K562 (cell line): ENCODE measurements at regions not wholly inside any gene's neighbourhood (a gene's known extent, or its start where the extent isn't known, plus 50 kb on each side); places are given as distances from the start of the nearest gene placed in this dataset.

Source experiments
- ATAC-seq: fragments of 200-7000 bp; cut with Tn5 transposase; 3 replicates; pipeline ENCODE4 v1.9.1; 2020; ENCODE audit warnings: moderate library complexity
- BruUV-seq: library from RNA; stranded (reverse); fragments of 400-500 nt; replicated peaks from 2 replicates; lab custom pipeline; 2021; lab: Mats Ljungman, UMichigan
- CTCF ChIA-PET: fragments of 300-600 bp; formaldehyde crosslinking; extraction: SDS; loops from one replicate; lab custom pipeline; 2021; ENCODE audit warnings: low intra/inter-chr PET ratio; lab: Yijun Ruan, JAX
- POLR2A ChIA-PET: fragments of 300-600, 350-650 bp; sonication (Branson Sonifier 250); formaldehyde crosslinking; extraction: SDS; loops from one replicate; lab custom pipeline; 2021; ENCODE audit warnings: antibody characterized with exemption, inconsistent platforms; lab: Yijun Ruan, JAX
- DNase-seq, 4 experiments: peaks; one replicate each; pipeline versions ENCODE4 v3.0.0 to v3.0.0-alpha.2; 2011 to 2018; ENCODE audit warnings: low spot score in 3 of 4, mixed read lengths in 3 of 4; ENCODE audit errors: extremely low read depth in 1 of 4
- FAIRE-seq: peaks from 2 replicates; lab custom pipeline; 2011; peaks lifted over from hg19 to GRCh38; lab: Jason Lieb, UNC
- H2AFZ ChIP-seq: 2 replicates; pipeline ENCODE4 v1.6.0; 2011; ENCODE audit warnings: low read depth, low read length, control low read depth, inconsistent platforms
- H3K27ac ChIP-seq: fragments of 200-600 bp; 3 replicates; pipeline ENCODE4 v1.8.0; 2011; ENCODE audit warnings: low read depth, mild to moderate bottlenecking, control low read depth, inconsistent platforms, low read length, moderate library complexity, mixed read lengths; ENCODE audit errors: extremely low read depth
- H3K27me3 ChIP-seq, 2 experiments: fragments of 300-600 bp in 1 of 2; 2 replicates in 1 of 2; 3 replicates in 1 of 2; pipeline versions ENCODE4 v1.6.0 to v1.8.0; 2011; ENCODE audit warnings: inconsistent platforms in 2 of 2, low read length in 2 of 2, mild to moderate bottlenecking in 1 of 2, mixed read lengths in 1 of 2, moderate library complexity in 1 of 2; ENCODE audit not compliant: control insufficient read depth in 2 of 2, insufficient read depth in 2 of 2
- H3K36me3 ChIP-seq: fragments of 300-600 bp; 3 replicates; pipeline ENCODE4 v1.8.0; 2011; ENCODE audit warnings: mild to moderate bottlenecking, low read length, inconsistent platforms; ENCODE audit not compliant: control insufficient read depth, insufficient read depth
- H3K4me1 ChIP-seq, 2 experiments: fragments of 200-600 bp in 1 of 2; replicated peaks in 1 of 2; 2 replicates in 1 of 2; 3 replicates in 1 of 2; pipeline versions ENCODE4 v1.5.1 to v1.8.0; 2011; ENCODE audit warnings: inconsistent platforms in 2 of 2, low read length in 2 of 2, mild to moderate bottlenecking in 1 of 2, mixed read lengths in 1 of 2, moderate library complexity in 1 of 2; ENCODE audit not compliant: control insufficient read depth in 2 of 2, insufficient read depth in 2 of 2
- H3K4me2 ChIP-seq: 2 replicates; pipeline ENCODE4 v1.6.1; 2011; ENCODE audit warnings: low read length, control low read depth, inconsistent platforms, mixed read lengths; ENCODE audit not compliant: insufficient read depth
- H3K4me3 ChIP-seq: fragments of 200-600 bp; sonication (generic), shearing (Covaris generic); 2 replicates; pipeline ENCODE4 v1.5.1; 2016; ENCODE audit warnings: control low read depth, inconsistent platforms
- H3K79me2 ChIP-seq: fragments of 200-600 bp; 3 replicates; pipeline ENCODE4 v1.8.0; 2011; ENCODE audit warnings: low read length, inconsistent platforms; ENCODE audit not compliant: control insufficient read depth, insufficient read depth
- H3K9ac ChIP-seq, 2 experiments: 2 replicates each; pipeline versions ENCODE4 v1.6.0 to v1.6.1; 2011; ENCODE audit warnings: low read depth in 2 of 2, low read length in 2 of 2, control low read depth in 1 of 2, inconsistent platforms in 1 of 2, mild to moderate bottlenecking in 1 of 2, mixed read lengths in 1 of 2; ENCODE audit not compliant: insufficient read depth in 1 of 2
- H3K9me1 ChIP-seq: one replicate; pipeline ENCODE4 v1.6.0; 2011; ENCODE audit warnings: inconsistent platforms, mild to moderate bottlenecking, low read length, moderate library complexity; ENCODE audit not compliant: control insufficient read depth, insufficient read depth
- H3K9me3 ChIP-seq: replicated peaks from 2 replicates; pipeline ENCODE4 v1.5.1; 2011; ENCODE audit warnings: low read depth, low read length, inconsistent platforms; ENCODE audit not compliant: control insufficient read depth, insufficient read depth
- H4K20me1 ChIP-seq: replicated peaks from 2 replicates; pipeline ENCODE4 v1.6.1; 2011; ENCODE audit warnings: low read length, inconsistent platforms, mixed read lengths; ENCODE audit not compliant: control insufficient read depth, insufficient read depth
- BCOR ChIP-seq: fragments of 450-650 bp; IDR thresholded peaks from 2 replicates; pipeline ENCODE4 v1.6.1; 2016
- GATA2 ChIP-seq: sonication (generic); formaldehyde crosslinking; IDR thresholded peaks from 2 replicates; pipeline ENCODE4 v1.4.0; 2020; ENCODE audit warnings: mild to moderate bottlenecking, missing genetic modification reagents
- HDAC8 ChIP-seq: fragments of 450-650 bp; IDR thresholded peaks from 2 replicates; pipeline ENCODE4 v1.6.1; 2016; ENCODE audit warnings: mild to moderate bottlenecking, missing genetic modification characterization, moderate library complexity, missing compliant biosample characterization
- NFE2L1 ChIP-seq: fragments of 450-650 bp; IDR thresholded peaks from 2 replicates; pipeline ENCODE4 v1.6.1; 2016; ENCODE audit warnings: missing genetic modification characterization, low read depth, mild to moderate bottlenecking, missing compliant biosample characterization, moderate library complexity, borderline replicate concordance
- NR4A1 ChIP-seq, 2 experiments: fragments of 250-450 bp in 1 of 2; fragments of 450-650 bp in 1 of 2; sonication (Bioruptor Pico) in 1 of 2; IDR thresholded peaks; 2 replicates each; pipeline versions ENCODE4 v1.4.0 to v1.6.1; 2016 to 2020; ENCODE audit warnings: mild to moderate bottlenecking in 2 of 2, missing compliant biosample characterization in 1 of 2, missing genetic modification characterization in 1 of 2, moderate library complexity in 1 of 2
- POLR2AphosphoS5 ChIP-seq: IDR thresholded peaks from 2 replicates; pipeline ENCODE4 v1.6.1; 2011; ENCODE audit warnings: mild to moderate bottlenecking, low read depth, low read length, moderate library complexity; ENCODE audit not compliant: control insufficient read depth, insufficient read depth
- POLR2G ChIP-seq: fragments of 200-400 bp; formaldehyde crosslinking; IDR thresholded peaks from 2 replicates; pipeline ENCODE4 v1.6.1; 2017; ENCODE audit warnings: low read depth, mild to moderate bottlenecking, antibody characterized with exemption, low read length, moderate library complexity
- POU5F1 ChIP-seq: fragments of 150-350 bp; IDR thresholded peaks from 2 replicates; pipeline ENCODE4 v1.6.1; 2014; ENCODE audit warnings: borderline replicate concordance, low read length, low read depth, mild to moderate bottlenecking; ENCODE audit not compliant: partially characterized antibody
- RBBP5 ChIP-seq: fragments of 200-600 bp; sonication (generic); IDR thresholded peaks from 2 replicates; pipeline ENCODE4 v1.6.1; 2012; ENCODE audit warnings: borderline replicate concordance, mild to moderate bottlenecking, low read length, control low read depth, inconsistent platforms; ENCODE audit not compliant: insufficient read depth, poor library complexity, severe bottlenecking
- SIX5 ChIP-seq, 2 experiments: IDR thresholded peaks; 2 replicates each; pipeline ENCODE4 v1.6.1; 2011; ENCODE audit warnings: low read length in 2 of 2, borderline replicate concordance in 1 of 2, low read depth in 1 of 2, mild to moderate bottlenecking in 1 of 2, moderate library complexity in 1 of 2; ENCODE audit not compliant: insufficient read depth in 1 of 2
- SRSF1 ChIP-seq: fragments of 200-400 bp; formaldehyde crosslinking; IDR thresholded peaks from 2 replicates; pipeline ENCODE4 v1.6.1; 2017; ENCODE audit warnings: mild to moderate bottlenecking, low read depth, low read length, moderate library complexity
- XRCC4 ChIP-seq: IDR thresholded peaks from one replicate; pipeline ENCODE4 v1.6.1; 2011; ENCODE audit not compliant: insufficient read depth, insufficient read length; ENCODE audit errors: extremely low read depth
- ZC3H4 ChIP-seq: sonication (generic); formaldehyde crosslinking; IDR thresholded peaks from 2 replicates; pipeline ENCODE4 v1.9.0; 2021; ENCODE audit warnings: missing genetic modification reagents, borderline replicate concordance
- ZFP1 ChIP-seq: fragments of 450-650 bp; formaldehyde crosslinking; IDR thresholded peaks from 2 replicates; pipeline ENCODE4 v1.4.0; 2020; ENCODE audit warnings: mild to moderate bottlenecking, mixed read lengths
- ZKSCAN1 ChIP-seq: fragments of 150-350 bp; IDR thresholded peaks from 2 replicates; pipeline ENCODE4 v1.6.1; 2016; ENCODE audit warnings: low read depth, low read length
- ZNF12 ChIP-seq: sonication (generic); formaldehyde crosslinking; IDR thresholded peaks from 2 replicates; pipeline ENCODE4 v1.4.0; 2020; ENCODE audit warnings: mild to moderate bottlenecking, missing genetic modification reagents
- ZNF584 ChIP-seq: fragments of 200-800 bp; sonication (Bioruptor generic); IDR thresholded peaks from 2 replicates; pipeline ENCODE4 v1.6.1; 2016; ENCODE audit warnings: low read depth, mild to moderate bottlenecking, missing genetic modification characterization, missing compliant biosample characterization
- WGBS: fragments of 100-300 bp; shearing (Covaris generic); methylation state at CpG from one replicate; pipeline ENCODE4 v1.1.6; 2016; ENCODE audit warnings: low coverage, mixed read lengths; ENCODE audit not compliant: insufficient coverage; ENCODE audit errors: missing lambda C conversion rate; 5-methylcytosine and 5-hydroxymethylcytosine counted together
- in situ Hi-C: fragments of 300-500 bp; cut with MboI; formaldehyde crosslinking; loops from 4 replicates; pipeline ENCODE4 v1.15.0; 2018; ENCODE audit warnings: inconsistent platforms, mixed read lengths
- intact Hi-C: fragments of 100-400 bp; cut with micrococcal nuclease; formaldehyde crosslinking; loops from 2 replicates; pipeline ENCODE4 v1.14.2; 2022
- TF ChIP-seq, protein P1 (sequence below): sonication (generic); formaldehyde crosslinking; IDR thresholded peaks from 2 replicates; pipeline ENCODE4 v1.9.0; 2022; ENCODE audit warnings: mild to moderate bottlenecking, missing genetic modification reagents
- TF ChIP-seq, protein P2 (sequence below): fragments of 250-450 bp; sonication (Bioruptor Pico); IDR thresholded peaks from 2 replicates; pipeline ENCODE4 v1.9.0; 2021; ENCODE audit warnings: mild to moderate bottlenecking, inconsistent platforms
- TF ChIP-seq, protein P3 (sequence below), 2 experiments: fragments of 450-650 bp in 1 of 2; sonication (generic) in 1 of 2; formaldehyde crosslinking; conservative IDR thresholded peaks; 2 replicates each; pipeline versions ENCODE4 v1.4.0 to v1.8.1; 2020 to 2022; ENCODE audit warnings: mild to moderate bottlenecking in 1 of 2, missing genetic modification reagents in 1 of 2

DNA sequence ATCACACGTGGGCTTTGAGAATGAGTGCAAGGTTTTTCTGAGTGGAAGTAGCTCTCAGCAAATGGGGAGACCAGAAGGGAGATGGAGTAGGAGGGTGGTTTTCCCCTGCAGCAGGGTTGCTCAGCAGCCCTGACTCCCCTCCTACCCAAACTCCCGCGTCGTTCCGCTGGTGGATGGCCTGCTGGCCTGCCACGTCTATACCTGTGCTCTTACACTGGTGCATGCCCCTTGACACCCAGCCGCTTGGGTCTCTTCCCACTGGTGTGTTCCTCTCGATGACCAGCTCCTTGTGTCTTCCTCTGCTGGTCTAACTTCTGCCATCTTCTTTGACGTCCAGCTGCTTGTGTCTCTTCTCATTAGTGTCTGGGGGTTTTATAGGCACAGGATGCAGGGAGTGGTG lies 1797.9 kb downstream of the NCAM2 start:
- Histone ChIP-seq H3K4me1 (no peaks in the 10 kb centered on the region), H3K27ac (no peak overlapping the region), H2AFZ (no peak overlapping the region), H3K9me1 (no peaks in the 10 kb centered on the region), H3K9me3 (no peaks in the 10 kb centered on the region), H3K4me3 (no peak overlapping the region), H4K20me1 (no peaks in the 10 kb centered on the region), H3K27me3 (no peaks in the 10 kb centered on the region), H3K36me3 (no peaks in the 10 kb centered on the region), H3K9ac (no peak overlapping the region), H3K4me2 (no peak overlapping the region), H3K79me2 (no peaks in the 10 kb centered on the region)
- CTCF ChIA-PET, result no interaction called here
- in situ Hi-C loops, result loop anchor here (25.0 kb wide), 1 partner anchor 1784 kb away; no protein-coding TSS in a partner anchor
- intact Hi-C loops, result no loop called here
- no peak for FAIRE-seq
- no peak for DNase-seq
- WGBS, result 3% methylated on average over 8 of the region's 9 CpGs
- POLR2A ChIA-PET, result no interaction called here
- BruUV-seq, result no TSS peak
- no peak for ATAC-seq
- TF ChIP-seq SRSF1, result no peak
- no peak for TF ChIP-seq ZNF12 (CRISPR knock-in tag)
- no peak for TF ChIP-seq SIX5 (IDR thresholded peaks at IDR 0.05; ENCODE audit: borderline replicate concordance in 1 of 2, insufficient read depth in 1 of 2, low read depth in 1 of 2, low read length in 2 of 2)
- no peak for TF ChIP-seq ZKSCAN1
- no peak for TF ChIP-seq GATA2 (CRISPR knock-in tag)
- TF ChIP-seq ZFP1, result no peak
- no peak for TF ChIP-seq ZNF584
- TF ChIP-seq, protein P1, sequence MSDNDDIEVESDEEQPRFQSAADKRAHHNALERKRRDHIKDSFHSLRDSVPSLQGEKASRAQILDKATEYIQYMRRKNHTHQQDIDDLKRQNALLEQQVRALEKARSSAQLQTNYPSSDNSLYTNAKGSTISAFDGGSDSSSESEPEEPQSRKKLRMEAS (CRISPR knock-in tag), result no peak
- TF ChIP-seq, protein P2, sequence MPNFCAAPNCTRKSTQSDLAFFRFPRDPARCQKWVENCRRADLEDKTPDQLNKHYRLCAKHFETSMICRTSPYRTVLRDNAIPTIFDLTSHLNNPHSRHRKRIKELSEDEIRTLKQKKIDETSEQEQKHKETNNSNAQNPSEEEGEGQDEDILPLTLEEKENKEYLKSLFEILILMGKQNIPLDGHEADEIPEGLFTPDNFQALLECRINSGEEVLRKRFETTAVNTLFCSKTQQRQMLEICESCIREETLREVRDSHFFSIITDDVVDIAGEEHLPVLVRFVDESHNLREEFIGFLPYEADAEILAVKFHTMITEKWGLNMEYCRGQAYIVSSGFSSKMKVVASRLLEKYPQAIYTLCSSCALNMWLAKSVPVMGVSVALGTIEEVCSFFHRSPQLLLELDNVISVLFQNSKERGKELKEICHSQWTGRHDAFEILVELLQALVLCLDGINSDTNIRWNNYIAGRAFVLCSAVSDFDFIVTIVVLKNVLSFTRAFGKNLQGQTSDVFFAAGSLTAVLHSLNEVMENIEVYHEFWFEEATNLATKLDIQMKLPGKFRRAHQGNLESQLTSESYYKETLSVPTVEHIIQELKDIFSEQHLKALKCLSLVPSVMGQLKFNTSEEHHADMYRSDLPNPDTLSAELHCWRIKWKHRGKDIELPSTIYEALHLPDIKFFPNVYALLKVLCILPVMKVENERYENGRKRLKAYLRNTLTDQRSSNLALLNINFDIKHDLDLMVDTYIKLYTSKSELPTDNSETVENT (CRISPR knock-in tag), result no peak
- TF ChIP-seq BCOR, result no peak
- TF ChIP-seq RBBP5, result no peak
- TF ChIP-seq XRCC4, result no peak
- no peak for TF ChIP-seq POU5F1
- TF ChIP-seq, protein P3, sequence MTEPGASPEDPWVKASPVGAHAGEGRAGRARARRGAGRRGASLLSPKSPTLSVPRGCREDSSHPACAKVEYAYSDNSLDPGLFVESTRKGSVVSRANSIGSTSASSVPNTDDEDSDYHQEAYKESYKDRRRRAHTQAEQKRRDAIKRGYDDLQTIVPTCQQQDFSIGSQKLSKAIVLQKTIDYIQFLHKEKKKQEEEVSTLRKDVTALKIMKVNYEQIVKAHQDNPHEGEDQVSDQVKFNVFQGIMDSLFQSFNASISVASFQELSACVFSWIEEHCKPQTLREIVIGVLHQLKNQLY (CRISPR knock-in tag; conservative IDR thresholded peaks at IDR 0.05), result no peak
- TF ChIP-seq NR4A1 (CRISPR knock-in tag; IDR thresholded peaks at IDR 0.05), result no peak
- TF ChIP-seq NR4A1 (tag; IDR thresholded peaks at IDR 0.05), result no peak
- TF ChIP-seq HDAC8 (tag), result no peak
- no peak for TF ChIP-seq POLR2G
- TF ChIP-seq POLR2AphosphoS5, result no peak
- no peak for TF ChIP-seq ZC3H4
- no peak for TF ChIP-seq NFE2L1 (tag)
